Psoas muscle (tissue), 7 donors: ENCODE measurements at regions not wholly inside any gene's neighbourhood (a gene's known extent, or its start where the extent isn't known, plus 50 kb on each side); places are given as distances from the start of the nearest gene placed in this dataset.

ENCODE experiments used
- ATAC-seq, 4 donors: fragments of 200-7000 bp; cut with Tn5 transposase; one replicate each; pipeline ENCODE4 v1.9.1; 2020; ENCODE audit warnings: moderate library complexity in 3 of 4, mild to moderate bottlenecking in 2 of 4
- DNase-seq, 2 donors: peaks; one replicate each; pipeline ENCODE4 v3.0.0-alpha.2; 2020
- H3K27ac ChIP-seq: fragments of 200-600 bp; one replicate; pipeline ENCODE4 v1.8.0; 2022
- H3K27me3 ChIP-seq, 3 donors: fragments of 200-600 bp in 1 of 3; one replicate each; pipeline versions ENCODE4 v1.6.1 to v1.8.0; 2013 to 2022; ENCODE audit warnings: low read length in 2 of 3, mild to moderate bottlenecking in 2 of 3, moderate library complexity in 1 of 3; ENCODE audit not compliant: insufficient read depth in 3 of 3
- H3K36me3 ChIP-seq, 2 donors: fragments of 200-600 bp in 1 of 2; one replicate each; pipeline versions ENCODE4 v1.6.1 to v1.8.0; 2013 to 2022; ENCODE audit warnings: low read depth in 1 of 2, mild to moderate bottlenecking in 1 of 2, moderate library complexity in 1 of 2; ENCODE audit not compliant: insufficient read depth in 1 of 2
- H3K4me1 ChIP-seq: fragments of 200-600 bp; one replicate; pipeline ENCODE4 v1.8.0; 2022
- H3K4me3 ChIP-seq: fragments of 200-600 bp; one replicate; pipeline ENCODE4 v1.8.0; 2022; ENCODE audit warnings: mild to moderate bottlenecking
- H3K9me3 ChIP-seq: fragments of 200-600 bp; one replicate; pipeline ENCODE4 v1.8.0; 2022
- CTCF ChIP-seq: fragments of 200-600 bp; IDR thresholded peaks from one replicate; pipeline ENCODE4 v1.8.0; 2022; ENCODE audit warnings: antibody characterized with exemption
- WGBS, 3 donors: extraction: QIAGEN DNeasy Blood & Tissue Kit; methylation state at CpG; one replicate each; pipeline versions ENCODE4 v1.1.6 to v1.1.7; 2013; 5-methylcytosine and 5-hydroxymethylcytosine counted together
- intact Hi-C, 2 donors: fragments of 100-400 bp; cut with DNase I; formaldehyde crosslinking; loops; one replicate each; pipeline versions ENCODE4 v1.11.0 to v1.14.2; 2022
- donor health status: healthy with polysubstance abuse.
- donor health status: DM: no; HTN: no; CAD: no; lungs with moderate emphysema.
- donor health status: Bipolar disorder and iron deficiency.
- donor health status: healthy.
- donor health status: DM: yes; HTN: yes; CAD: no.
- donor health status: DM: no; HTN: no; CAD: no.
- donor health status: DM: yes; HTN: yes; CAD: no.

DNA sequence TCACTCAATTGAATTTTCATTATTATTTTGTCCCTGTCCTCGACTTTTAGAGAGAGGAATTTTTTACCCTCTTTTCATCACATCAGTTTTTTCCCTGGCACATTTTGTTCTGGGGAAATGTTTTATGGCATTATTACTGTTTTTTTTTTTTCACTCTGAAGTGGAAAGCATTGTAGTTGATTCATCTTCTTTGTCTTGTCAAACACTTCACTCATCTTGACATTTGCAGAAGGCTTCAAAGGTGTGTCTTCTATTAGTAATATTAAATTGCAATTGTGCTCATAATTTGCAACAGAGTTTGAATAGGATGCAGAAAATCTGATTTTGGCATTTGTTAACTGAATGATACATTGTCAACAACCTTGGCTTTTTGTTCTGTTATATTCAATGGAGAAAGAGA, 545.4 kb upstream of the ARX start:
- no peak for ATAC-seq
- TF ChIP-seq CTCF = no peak
- WGBS, 3 donors = 30 to 42% (median 34%) methylated on average over 1 of the region's 1 CpG

DNA sequence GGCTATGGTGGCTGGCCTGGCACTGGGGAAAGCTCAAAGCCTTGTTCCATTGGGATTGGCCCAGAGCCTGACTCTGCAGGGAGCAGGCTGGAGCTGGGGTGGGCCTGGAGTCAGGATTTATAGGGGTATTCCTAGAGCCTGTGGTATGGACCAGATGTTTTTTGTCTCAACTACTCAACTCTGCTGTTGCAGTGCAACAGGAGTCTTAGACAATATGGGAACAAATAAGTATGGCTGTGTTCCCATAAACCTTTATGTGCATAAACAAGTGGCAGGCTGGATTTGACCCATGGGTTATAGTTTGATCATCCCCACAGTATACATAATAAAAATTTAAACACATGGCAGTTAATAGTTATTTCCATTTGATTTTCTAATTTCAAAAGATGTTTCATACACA, 557.9 kb upstream of the ARX start:
- DNase-seq = no peak
- no peak for TF ChIP-seq CTCF

More for the DNA sequence above, 545.4 kb upstream of the ARX start:
- Histone ChIP-seq H3K27me3 (peaks cover 0 to 4% (median 0%) of the 10 kb centered on the region in 3 donors), H3K36me3 (no peaks in the 10 kb centered on the region), H3K4me1 (no peaks in the 10 kb centered on the region), H3K9me3 (no peaks in the 10 kb centered on the region), H3K27ac (no peak overlapping the region), H3K4me3 (no peak overlapping the region)
- intact Hi-C loops = no loop called here
- no peak for DNase-seq

DNA sequence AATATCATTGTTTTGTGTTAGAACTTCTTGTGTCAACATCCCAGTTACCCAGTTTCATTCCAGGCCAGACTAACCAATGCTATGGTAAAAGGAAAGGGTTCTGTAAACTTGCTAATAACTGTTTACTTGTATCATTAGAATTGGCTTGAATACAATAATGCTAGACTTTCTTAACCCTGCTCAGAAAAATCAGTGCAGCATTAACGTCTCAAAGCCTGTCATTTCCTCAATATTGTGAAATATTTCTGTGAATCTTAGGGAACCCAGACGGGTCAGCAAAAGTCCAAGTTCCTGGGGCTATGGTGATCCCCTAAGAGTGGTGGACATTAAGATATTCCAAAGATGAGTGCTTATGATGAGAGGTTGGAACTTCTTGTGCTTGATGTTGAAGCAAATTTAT, 541.2 kb upstream of the MAGEB18 start:
- TF ChIP-seq CTCF = no peak
- ATAC-seq (no peak), DNase-seq (no peak)
- H3K4me3 ChIP-seq = no peak overlapping the region
- peaks cover 2% of the 10 kb centered on the region for H3K9me3 ChIP-seq
- 35 to 64% (median 54%) methylated on average over 2 of the region's 2 CpGs for WGBS, 3 donors
- H3K27me3 ChIP-seq = no peaks in the 10 kb centered on the region
- H3K36me3 ChIP-seq = no peaks in the 10 kb centered on the region
- H3K27ac ChIP-seq = no peak overlapping the region
- intact Hi-C loops = no loop called here
- no peaks in the 10 kb centered on the region for H3K4me1 ChIP-seq

More for the DNA sequence above, 557.9 kb upstream of the ARX start:
- Histone ChIP-seq H3K36me3 (no peaks in the 10 kb centered on the region), H3K27me3 (no peaks in the 10 kb centered on the region), H3K27ac (no peak overlapping the region), H3K4me1 (no peaks in the 10 kb centered on the region), H3K9me3 (no peaks in the 10 kb centered on the region), H3K4me3 (no peak overlapping the region)
- intact Hi-C loops = no loop called here
- no peak for ATAC-seq

DNA sequence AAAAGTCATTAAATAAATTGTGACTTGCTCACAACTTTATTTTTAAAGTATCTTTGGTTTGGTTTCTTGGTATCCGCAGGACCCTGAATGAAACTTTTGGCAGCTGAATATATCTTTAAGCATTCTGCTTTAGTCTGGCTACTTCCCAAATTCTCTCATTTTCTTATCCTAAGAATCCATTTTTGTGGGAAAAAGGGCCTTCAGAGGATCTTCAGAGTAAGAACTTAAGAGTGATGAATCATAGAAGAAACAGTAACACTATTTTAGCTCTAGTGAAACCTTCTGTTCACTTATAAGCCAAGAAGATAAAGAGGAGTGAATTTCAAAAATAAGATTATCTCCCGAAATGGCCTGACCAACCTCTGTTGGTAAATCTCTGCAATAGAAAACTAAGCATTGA, 540.6 kb upstream of the MAGEB18 start:
- no peak for ATAC-seq
- H3K27me3 ChIP-seq = no peaks in the 10 kb centered on the region
- no peak overlapping the region for H3K4me3 ChIP-seq
- DNase-seq = no peak
- no peaks in the 10 kb centered on the region for H3K36me3 ChIP-seq
- intact Hi-C loops = no loop called here
- TF ChIP-seq CTCF = no peak
- peaks cover 3% of the 10 kb centered on the region for H3K9me3 ChIP-seq
- no peaks in the 10 kb centered on the region for H3K4me1 ChIP-seq
- H3K27ac ChIP-seq = no peak overlapping the region
- 73 to 76% (median 74%) methylated on average over 2 of the region's 2 CpGs for WGBS, 3 donors

GRCh38 chrX:25599061-25599460, 539.1 kb upstream of the MAGEB18 start:
- intact Hi-C loops = no loop called here
- no peaks in the 10 kb centered on the region for H3K27me3 ChIP-seq
- H3K27ac ChIP-seq = no peak overlapping the region
- WGBS, 3 donors = 48 to 66% (median 59%) methylated on average over 3 of the region's 3 CpGs
- H3K4me3 ChIP-seq = no peak overlapping the region
- DNase-seq (no peak), ATAC-seq (no peak)
- TF ChIP-seq CTCF = no peak
- H3K36me3 ChIP-seq = no peaks in the 10 kb centered on the region
- no peaks in the 10 kb centered on the region for H3K4me1 ChIP-seq
- H3K9me3 ChIP-seq = peaks cover 3% of the 10 kb centered on the region
